ENCODE measurements at regions not wholly inside any gene's neighbourhood (a gene's known extent, or its start where the extent isn't known, plus 50 kb on each side); places are given as distances from the start of the nearest gene placed in this dataset.

- ATAC-seq (replicated peaks) (no peak), DNase-seq (no peak)
- Mint-ChIP-seq H3K36me3 (ENCODE audit: insufficient read depth) (no peaks in the 10 kb centered on the region), H3K4me3 (no peak overlapping the region), H3K27me3 (peaks cover 12 to 43% of the 10 kb centered on the region in 2 donors), H3K9me3 (no peaks in the 10 kb centered on the region), H3K4me1 (ENCODE audit: low read depth in 2 of 2) (peaks cover 0 to 5% of the 10 kb centered on the region in 2 donors), H3K27ac (peak overlapping the region in 1 of 2 donors; percentile 23)
Measured at GRCh38 chr13:24052547-24053518, 107.7 kb upstream of the SPATA13 start.

GRCh38 chr13:24053519-24054251 is 106.8 kb upstream of the SPATA13 start:
- H3K4me1 Mint-ChIP-seq (ENCODE audit: low read depth in 2 of 2), result peaks cover 0 to 5% of the 10 kb centered on the region in 2 donors
- H3K9me3 Mint-ChIP-seq, result no peaks in the 10 kb centered on the region
- no peaks in the 10 kb centered on the region for H3K36me3 Mint-ChIP-seq (ENCODE audit: insufficient read depth)
- peaks cover 18 to 48% of the 10 kb centered on the region in 2 donors for H3K27me3 Mint-ChIP-seq
- DNase-seq (peak; percentile 46 to 49 (median 46)), ATAC-seq (replicated peaks) (peak; percentile 98)
- H3K27ac Mint-ChIP-seq, result no peak overlapping the region
- no peak overlapping the region for H3K4me3 Mint-ChIP-seq

GRCh38 chr13:24056616-24057137 is 103.8 kb upstream of the SPATA13 start:
- DNase-seq (no peak), ATAC-seq (replicated peaks) (no peak)
- Mint-ChIP-seq H3K27ac (no peak overlapping the region), H3K9me3 (no peaks in the 10 kb centered on the region), H3K4me3 (no peak overlapping the region), H3K27me3 (peaks cover 27 to 51% of the 10 kb centered on the region in 2 donors), H3K36me3 (ENCODE audit: insufficient read depth) (no peaks in the 10 kb centered on the region), H3K4me1 (ENCODE audit: low read depth in 2 of 2) (peaks cover 0 to 5% of the 10 kb centered on the region in 2 donors)

GRCh38 chr13:24060993-24061392 is 99.5 kb upstream of the SPATA13 start:
- no peak for DNase-seq
- H3K27me3 Mint-ChIP-seq, result peaks cover 39 to 62% of the 10 kb centered on the region in 2 donors
- H3K4me3 Mint-ChIP-seq, result no peak overlapping the region
- no peak overlapping the region for H3K27ac Mint-ChIP-seq
- no peaks in the 10 kb centered on the region for H3K9me3 Mint-ChIP-seq
- no peaks in the 10 kb centered on the region for H3K36me3 Mint-ChIP-seq (ENCODE audit: insufficient read depth)
- H3K4me1 Mint-ChIP-seq (ENCODE audit: low read depth in 2 of 2), result peaks cover 0 to 4% of the 10 kb centered on the region in 2 donors
- peak; percentile 21 for ATAC-seq (replicated peaks)

- peaks cover 0 to 4% of the 10 kb centered on the region in 2 donors for H3K4me1 Mint-ChIP-seq (ENCODE audit: low read depth in 2 of 2)
- DNase-seq (no peak), ATAC-seq (replicated peaks) (no peak)
- no peak overlapping the region for H3K27ac Mint-ChIP-seq
- H3K36me3 Mint-ChIP-seq (ENCODE audit: insufficient read depth), result no peaks in the 10 kb centered on the region
- no peak overlapping the region for H3K4me3 Mint-ChIP-seq
- no peaks in the 10 kb centered on the region for H3K9me3 Mint-ChIP-seq
- H3K27me3 Mint-ChIP-seq, result peaks cover 27 to 52% of the 10 kb centered on the region in 2 donors
Measured at GRCh38 chr13:24063281-24063877, 97.1 kb upstream of the SPATA13 start.

- Mint-ChIP-seq H3K4me3 (no peak overlapping the region), H3K9me3 (no peaks in the 10 kb centered on the region), H3K27ac (no peak overlapping the region), H3K4me1 (ENCODE audit: low read depth in 2 of 2) (peaks cover 0 to 4% of the 10 kb centered on the region in 2 donors), H3K27me3 (peaks cover 18 to 43% of the 10 kb centered on the region in 2 donors), H3K36me3 (ENCODE audit: insufficient read depth) (no peaks in the 10 kb centered on the region)
- no peak for DNase-seq
- no peak for ATAC-seq (replicated peaks)
Measured at GRCh38 chr13:24064371-24064770, 96.1 kb upstream of the SPATA13 start.

- no peak for DNase-seq
- Mint-ChIP-seq H3K4me3 (no peak overlapping the region), H3K9me3 (no peaks in the 10 kb centered on the region), H3K27me3 (peaks cover 18 to 46% of the 10 kb centered on the region in 2 donors), H3K27ac (no peak overlapping the region), H3K4me1 (ENCODE audit: low read depth in 2 of 2) (peaks cover 0 to 4% of the 10 kb centered on the region in 2 donors), H3K36me3 (ENCODE audit: insufficient read depth) (no peaks in the 10 kb centered on the region)
- no peak for ATAC-seq (replicated peaks)
Measured at GRCh38 chr13:24065176-24065575, 95.3 kb upstream of the SPATA13 start.

GRCh38 chr13:24066405-24067295 is 93.9 kb upstream of the SPATA13 start:
- H3K27ac Mint-ChIP-seq, result no peak overlapping the region
- no peak for ATAC-seq (replicated peaks)
- H3K36me3 Mint-ChIP-seq (ENCODE audit: insufficient read depth), result no peaks in the 10 kb centered on the region
- H3K4me3 Mint-ChIP-seq, result no peak overlapping the region
- H3K4me1 Mint-ChIP-seq (ENCODE audit: low read depth in 2 of 2), result peaks cover 0 to 4% of the 10 kb centered on the region in 2 donors
- no peak for DNase-seq
- no peaks in the 10 kb centered on the region for H3K9me3 Mint-ChIP-seq
- peaks cover 26 to 50% of the 10 kb centered on the region in 2 donors for H3K27me3 Mint-ChIP-seq

- DNase-seq (no peak), ATAC-seq (replicated peaks) (no peak)
- Mint-ChIP-seq H3K9me3 (no peaks in the 10 kb centered on the region), H3K27ac (no peak overlapping the region), H3K36me3 (ENCODE audit: insufficient read depth) (no peaks in the 10 kb centered on the region), H3K4me3 (no peak overlapping the region), H3K27me3 (peaks cover 15 to 40% of the 10 kb centered on the region in 2 donors), H3K4me1 (ENCODE audit: low read depth in 2 of 2) (peaks cover 0 to under 1% of the 10 kb centered on the region in 2 donors)
Measured at GRCh38 chr13:24068472-24068871, 92.0 kb upstream of the SPATA13 start.

- Mint-ChIP-seq H3K27me3 (peaks cover 9 to 40% of the 10 kb centered on the region in 2 donors), H3K4me1 (ENCODE audit: low read depth in 2 of 2) (no peaks in the 10 kb centered on the region), H3K27ac (no peak overlapping the region), H3K36me3 (ENCODE audit: insufficient read depth) (no peaks in the 10 kb centered on the region), H3K4me3 (no peak overlapping the region), H3K9me3 (no peaks in the 10 kb centered on the region)
- ATAC-seq (replicated peaks), result no peak
- no peak for DNase-seq
Measured at GRCh38 chr13:24071016-24071415, 89.5 kb upstream of the SPATA13 start.

- Mint-ChIP-seq H3K4me3 (no peak overlapping the region), H3K36me3 (ENCODE audit: insufficient read depth) (peaks cover 2% of the 10 kb centered on the region), H3K4me1 (ENCODE audit: low read depth in 2 of 2) (peaks cover 3 to 4% of the 10 kb centered on the region in 2 donors), H3K27ac (no peak overlapping the region), H3K9me3 (no peaks in the 10 kb centered on the region), H3K27me3 (peaks cover 14 to 45% of the 10 kb centered on the region in 2 donors)
- no peak for ATAC-seq (replicated peaks)
- no peak for DNase-seq
Measured at GRCh38 chr13:24071423-24072075, 89.0 kb upstream of the SPATA13 start.

- Mint-ChIP-seq H3K4me3 (no peak overlapping the region), H3K36me3 (ENCODE audit: insufficient read depth) (peaks cover 2% of the 10 kb centered on the region), H3K27me3 (peaks cover 16 to 49% of the 10 kb centered on the region in 2 donors), H3K9me3 (no peaks in the 10 kb centered on the region), H3K4me1 (ENCODE audit: low read depth in 2 of 2) (peaks cover 4 to 5% of the 10 kb centered on the region in 2 donors), H3K27ac (no peak overlapping the region)
- DNase-seq (no peak), ATAC-seq (replicated peaks) (no peak)
Measured at GRCh38 chr13:24073657-24074056, 86.9 kb upstream of the SPATA13 start.
